A549 (cell line): ENCODE measurements at regions not wholly inside any gene's neighbourhood (a gene's known extent, or its start where the extent isn't known, plus 50 kb on each side); places are given as distances from the start of the nearest gene placed in this dataset.

Experiments
- ATAC-seq, 2 experiments: fragments of 200-7000 bp in 1 of 2; fragments of >200 bp in 1 of 2; cut with Nextera tagmentation in 1 of 2; cut with Tn5 transposase in 1 of 2; 3 replicates each; pipeline versions ENCODE4 v1.8.0 to v1.9.1; 2018 to 2020; ENCODE audit warnings: mild to moderate bottlenecking in 1 of 2, moderate library complexity in 1 of 2
- CTCF ChIA-PET: fragments of 300-600 bp; sonication (Branson Sonifier 250); formaldehyde crosslinking; extraction: SDS; loops from one replicate; lab custom pipeline; 2021; ENCODE audit warnings: antibody characterized with exemption, inconsistent platforms; lab: Yijun Ruan, JAX
- POLR2A ChIA-PET: fragments of 350-600 bp; formaldehyde crosslinking; extraction: SDS; loops from one replicate; lab custom pipeline; 2021; ENCODE audit warnings: antibody characterized with exemption, inconsistent platforms; lab: Yijun Ruan, JAX
- DNase-seq, 2 experiments: peaks; one replicate each; pipeline versions ENCODE4 v3.0.0 to v3.0.0-alpha.2; 2011 to 2016; ENCODE audit warnings: low read depth in 1 of 2, low spot score in 1 of 2
- FAIRE-seq: peaks from 2 replicates; lab custom pipeline; 2011; peaks lifted over from hg19 to GRCh38; lab: Jason Lieb, UNC
- H3K27ac ChIP-seq, 2 experiments: fragments of >200 bp; sonication (Bioruptor Twin); formaldehyde crosslinking; 3 replicates each; pipeline ENCODE4 v1.5.1; 2016 to 2017
- H3K4me1 ChIP-seq: fragments of >200 bp; sonication (Bioruptor Twin); formaldehyde crosslinking; 3 replicates; pipeline ENCODE4 v1.6.1; 2016
- H3K4me2 ChIP-seq: fragments of >200 bp; sonication (Bioruptor Twin); formaldehyde crosslinking; 3 replicates; pipeline ENCODE4 v1.6.1; 2016
- H3K4me3 ChIP-seq: fragments of >200 bp; sonication (Bioruptor Twin); formaldehyde crosslinking; 3 replicates; pipeline ENCODE4 v1.5.1; 2016
- H3K9me3 ChIP-seq: fragments of >200 bp; sonication (Bioruptor Twin); formaldehyde crosslinking; 3 replicates; pipeline ENCODE4 v1.6.1; 2016
- BHLHE40 ChIP-seq: IDR thresholded peaks from 2 replicates; pipeline ENCODE4 v1.6.1; 2012; ENCODE audit warnings: low read depth, low read length, inconsistent platforms
- CBX8 ChIP-seq: fragments of 200-600 bp; sonication (generic); IDR thresholded peaks from 2 replicates; pipeline ENCODE4 v1.6.1; 2016
- CEBPB ChIP-seq, 2 experiments: fragments of >200 bp in 1 of 2; sonication (Bioruptor Twin) in 1 of 2; formaldehyde crosslinking in 1 of 2; IDR thresholded peaks; 2 replicates each; pipeline ENCODE4 v1.6.1; 2012 to 2016
- CHD4 ChIP-seq: fragments of 200-600 bp; sonication (generic); IDR thresholded peaks from 2 replicates; pipeline ENCODE4 v1.6.1; 2016; ENCODE audit warnings: antibody characterized with exemption, mild to moderate bottlenecking, borderline replicate concordance
- E2F6 ChIP-seq: IDR thresholded peaks from 2 replicates; pipeline ENCODE4 v1.6.1; 2012; ENCODE audit warnings: low read depth, borderline replicate concordance
- EHF ChIP-seq: fragments of 250-450 bp; sonication (Bioruptor Pico); IDR thresholded peaks from 2 replicates; pipeline ENCODE4 v1.5.0; 2020; ENCODE audit warnings: mild to moderate bottlenecking
- EP300 ChIP-seq, 2 experiments: fragments of >200 bp; sonication (Bioruptor Twin); formaldehyde crosslinking; IDR thresholded peaks; 2 replicates in 1 of 2; 3 replicates in 1 of 2; pipeline ENCODE4 v1.6.1; 2016 to 2017
- FOSB ChIP-seq: fragments of 250-450 bp; sonication (Bioruptor Pico); IDR thresholded peaks from 2 replicates; pipeline ENCODE4 v1.5.0; 2020; ENCODE audit warnings: mild to moderate bottlenecking, moderate library complexity
- FOXS1 ChIP-seq: fragments of 250-450 bp; sonication (Bioruptor Pico); IDR thresholded peaks from 2 replicates; pipeline ENCODE4 v1.5.0; 2020; ENCODE audit warnings: mild to moderate bottlenecking, moderate library complexity
- GATA3 ChIP-seq: IDR thresholded peaks from 2 replicates; pipeline ENCODE4 v1.6.1; 2012; ENCODE audit warnings: borderline replicate concordance
- HDAC2 ChIP-seq: fragments of 200-600 bp; sonication (generic); IDR thresholded peaks from 2 replicates; pipeline ENCODE4 v1.6.1; 2016
- HOXB13 ChIP-seq: fragments of 250-450 bp; sonication (Bioruptor Pico); IDR thresholded peaks from 2 replicates; pipeline ENCODE4 v1.5.0; 2020; ENCODE audit warnings: low read depth, mild to moderate bottlenecking, moderate library complexity
- JUN ChIP-seq, 2 experiments: fragments of >200 bp; sonication (Bioruptor Twin); formaldehyde crosslinking; IDR thresholded peaks; 2 replicates in 1 of 2; 3 replicates in 1 of 2; pipeline ENCODE4 v1.6.1; 2016 to 2017
- KDM1A ChIP-seq: fragments of 200-600 bp; sonication (generic); IDR thresholded peaks from 2 replicates; pipeline ENCODE4 v1.6.1; 2016; ENCODE audit warnings: low read depth, mild to moderate bottlenecking
- KDM5A ChIP-seq: fragments of 200-600 bp; sonication (generic); IDR thresholded peaks from 2 replicates; pipeline ENCODE4 v1.6.1; 2016; ENCODE audit warnings: antibody characterized with exemption, mild to moderate bottlenecking
- NPAS2 ChIP-seq: fragments of 250-450 bp; sonication (Bioruptor Pico); IDR thresholded peaks from 2 replicates; pipeline ENCODE4 v1.8.0; 2022; ENCODE audit warnings: mild to moderate bottlenecking, moderate library complexity, borderline replicate concordance
- NR3C1 ChIP-seq: fragments of >200 bp; sonication (Bioruptor Twin); formaldehyde crosslinking; IDR thresholded peaks from 3 replicates; pipeline ENCODE4 v1.6.1; 2017
- PBX3 ChIP-seq: IDR thresholded peaks from 2 replicates; pipeline ENCODE4 v1.6.1; 2012
- PHF8 ChIP-seq: fragments of 200-600 bp; sonication (generic); IDR thresholded peaks from 2 replicates; pipeline ENCODE4 v1.6.1; 2016; ENCODE audit warnings: low read depth, mild to moderate bottlenecking, antibody characterized with exemption, moderate library complexity, borderline replicate concordance
- POLR2A ChIP-seq: IDR thresholded peaks from 2 replicates; pipeline ENCODE4 v1.6.1; 2012; ENCODE audit warnings: mild to moderate bottlenecking, low read length
- REST ChIP-seq: fragments of 200-600 bp; sonication (generic); IDR thresholded peaks from 2 replicates; pipeline ENCODE4 v1.6.1; 2016; ENCODE audit warnings: antibody characterized with exemption, mild to moderate bottlenecking, moderate library complexity
- RNF2 ChIP-seq: fragments of 200-600 bp; sonication (generic); IDR thresholded peaks from 2 replicates; pipeline ENCODE4 v1.6.1; 2016; ENCODE audit warnings: low read depth, mild to moderate bottlenecking, antibody characterized with exemption, moderate library complexity, borderline replicate concordance
- SREBF2 ChIP-seq: fragments of 450-650 bp; IDR thresholded peaks from 2 replicates; pipeline ENCODE4 v1.6.1; 2014; ENCODE audit warnings: mild to moderate bottlenecking, moderate library complexity
- TFCP2L1 ChIP-seq: fragments of 250-450 bp; sonication (Bioruptor Pico); IDR thresholded peaks from 2 replicates; pipeline ENCODE4 v1.5.0; 2021; ENCODE audit warnings: mild to moderate bottlenecking
- TP53 ChIP-seq: fragments of 250-450 bp; sonication (Bioruptor Pico); IDR thresholded peaks from 2 replicates; pipeline ENCODE4 v1.5.0; 2021; ENCODE audit warnings: mild to moderate bottlenecking, moderate library complexity
- ZSCAN20 ChIP-seq: fragments of 250-450 bp; sonication (Bioruptor Pico); IDR thresholded peaks from 2 replicates; pipeline ENCODE4 v1.8.0; 2022; ENCODE audit warnings: mild to moderate bottlenecking, moderate library complexity
- WGBS: methylation state at CpG from one replicate; pipeline ENCODE4 v1.1.6; 2017; ENCODE audit errors: missing lambda C conversion rate; 5-methylcytosine and 5-hydroxymethylcytosine counted together
- TF ChIP-seq, protein P1 (sequence below): fragments of >200 bp; sonication (Bioruptor Twin); formaldehyde crosslinking; IDR thresholded peaks from 3 replicates; pipeline ENCODE4 v1.5.1; 2016
- TF ChIP-seq, protein P2 (sequence below): fragments of 250-450 bp; sonication (Bioruptor Pico); IDR thresholded peaks from 2 replicates; pipeline ENCODE4 v1.5.0; 2021; ENCODE audit warnings: mild to moderate bottlenecking, moderate library complexity, borderline replicate concordance
- TF ChIP-seq, protein P3 (sequence below): fragments of >200 bp; sonication (Bioruptor Twin); formaldehyde crosslinking; IDR thresholded peaks from 3 replicates; pipeline ENCODE4 v1.6.1; 2016

GRCh38 chr5:74491586-74491985 is 148.9 kb downstream of the ENC1 start:
- no peak for FAIRE-seq
- no peaks in the 10 kb centered on the region for H3K9me3 ChIP-seq
- no peak overlapping the region for H3K4me3 ChIP-seq
- ATAC-seq: no peak
- H3K27ac ChIP-seq: no peak overlapping the region
- TF ChIP-seq HOXB13 (CRISPR knock-in tag): no peak
- TF ChIP-seq SREBF2: no peak
- TF ChIP-seq NR3C1: no peak
- TF ChIP-seq, protein P1, sequence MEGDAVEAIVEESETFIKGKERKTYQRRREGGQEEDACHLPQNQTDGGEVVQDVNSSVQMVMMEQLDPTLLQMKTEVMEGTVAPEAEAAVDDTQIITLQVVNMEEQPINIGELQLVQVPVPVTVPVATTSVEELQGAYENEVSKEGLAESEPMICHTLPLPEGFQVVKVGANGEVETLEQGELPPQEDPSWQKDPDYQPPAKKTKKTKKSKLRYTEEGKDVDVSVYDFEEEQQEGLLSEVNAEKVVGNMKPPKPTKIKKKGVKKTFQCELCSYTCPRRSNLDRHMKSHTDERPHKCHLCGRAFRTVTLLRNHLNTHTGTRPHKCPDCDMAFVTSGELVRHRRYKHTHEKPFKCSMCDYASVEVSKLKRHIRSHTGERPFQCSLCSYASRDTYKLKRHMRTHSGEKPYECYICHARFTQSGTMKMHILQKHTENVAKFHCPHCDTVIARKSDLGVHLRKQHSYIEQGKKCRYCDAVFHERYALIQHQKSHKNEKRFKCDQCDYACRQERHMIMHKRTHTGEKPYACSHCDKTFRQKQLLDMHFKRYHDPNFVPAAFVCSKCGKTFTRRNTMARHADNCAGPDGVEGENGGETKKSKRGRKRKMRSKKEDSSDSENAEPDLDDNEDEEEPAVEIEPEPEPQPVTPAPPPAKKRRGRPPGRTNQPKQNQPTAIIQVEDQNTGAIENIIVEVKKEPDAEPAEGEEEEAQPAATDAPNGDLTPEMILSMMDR: no peak
- no peak for TF ChIP-seq KDM1A
- TF ChIP-seq PHF8: no peak
- TF ChIP-seq JUN (IDR thresholded peaks at IDR 0.05): no peak
- TF ChIP-seq KDM5A: no peak
- no peak for TF ChIP-seq FOSB (CRISPR knock-in tag)
- no peak for TF ChIP-seq CHD4
- no peak for TF ChIP-seq TP53 (CRISPR knock-in tag)
- TF ChIP-seq RNF2: no peak
- TF ChIP-seq BHLHE40: no peak
- no peak for TF ChIP-seq ZSCAN20 (CRISPR knock-in tag)
- no peak for TF ChIP-seq EHF (CRISPR knock-in tag)
- TF ChIP-seq, protein P2, sequence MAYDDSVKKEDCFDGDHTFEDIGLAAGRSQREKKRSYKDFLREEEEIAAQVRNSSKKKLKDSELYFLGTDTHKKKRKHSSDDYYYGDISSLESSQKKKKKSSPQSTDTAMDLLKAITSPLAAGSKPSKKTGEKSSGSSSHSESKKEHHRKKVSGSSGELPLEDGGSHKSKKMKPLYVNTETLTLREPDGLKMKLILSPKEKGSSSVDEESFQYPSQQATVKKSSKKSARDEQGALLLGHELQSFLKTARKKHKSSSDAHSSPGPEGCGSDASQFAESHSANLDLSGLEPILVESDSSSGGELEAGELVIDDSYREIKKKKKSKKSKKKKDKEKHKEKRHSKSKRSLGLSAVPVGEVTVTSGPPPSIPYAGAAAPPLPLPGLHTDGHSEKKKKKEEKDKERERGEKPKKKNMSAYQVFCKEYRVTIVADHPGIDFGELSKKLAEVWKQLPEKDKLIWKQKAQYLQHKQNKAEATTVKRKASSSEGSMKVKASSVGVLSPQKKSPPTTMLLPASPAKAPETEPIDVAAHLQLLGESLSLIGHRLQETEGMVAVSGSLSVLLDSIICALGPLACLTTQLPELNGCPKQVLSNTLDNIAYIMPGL (CRISPR knock-in tag): no peak
- no peak for TF ChIP-seq GATA3
- TF ChIP-seq REST: no peak
- TF ChIP-seq NPAS2: no peak
- no peak overlapping the region for H3K4me2 ChIP-seq
- ChIA-PET CTCF (no interaction called here), POLR2A (no interaction called here)
- no peaks in the 10 kb centered on the region for H3K4me1 ChIP-seq
- DNase-seq: no peak

DNA sequence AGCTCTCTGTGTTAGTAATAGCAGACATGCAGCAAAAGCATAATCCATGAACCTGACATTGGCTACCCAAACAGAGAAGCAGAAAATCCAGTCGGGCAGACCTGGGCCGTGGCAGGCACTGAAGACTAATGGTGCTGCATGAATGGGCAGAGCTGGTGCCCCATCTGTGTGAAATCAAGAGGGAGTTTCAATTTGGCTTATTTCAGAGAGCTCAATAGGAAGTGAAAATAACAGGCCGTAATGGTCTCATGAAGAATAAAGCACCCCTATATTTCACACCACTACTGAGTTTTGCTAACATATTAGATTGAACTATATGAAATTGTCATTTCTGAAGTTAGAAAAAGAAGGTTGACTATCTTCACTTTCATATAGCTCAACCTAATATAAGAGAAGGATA is 149.7 kb downstream of the ENC1 start:
- ChIA-PET POLR2A (no interaction called here), CTCF (interaction anchor here (0.7 kb wide), 1 partner anchor 172 kb away, joined by 3 read pairs; no protein-coding TSS in a partner anchor)
- WGBS: 76% methylated on average over 3 of the region's 3 CpGs
- FAIRE-seq: no peak
- no peaks in the 10 kb centered on the region for H3K4me1 ChIP-seq
- H3K4me3 ChIP-seq: no peak overlapping the region
- ATAC-seq: no peak
- no peak for DNase-seq
- no peaks in the 10 kb centered on the region for H3K9me3 ChIP-seq
- no peak overlapping the region for H3K27ac ChIP-seq
- TF ChIP-seq HOXB13 (CRISPR knock-in tag) (no peak), CEBPB (IDR thresholded peaks at IDR 0.05) (no peak), HDAC2 (no peak), E2F6 (no peak), CBX8 (no peak), RNF2 (no peak), KDM5A (no peak), TFCP2L1 (CRISPR knock-in tag) (no peak), PBX3 (no peak), EP300 (IDR thresholded peaks at IDR 0.05) (no peak), FOXS1 (CRISPR knock-in tag) (no peak), POLR2A (no peak)
- TF ChIP-seq, protein P3, sequence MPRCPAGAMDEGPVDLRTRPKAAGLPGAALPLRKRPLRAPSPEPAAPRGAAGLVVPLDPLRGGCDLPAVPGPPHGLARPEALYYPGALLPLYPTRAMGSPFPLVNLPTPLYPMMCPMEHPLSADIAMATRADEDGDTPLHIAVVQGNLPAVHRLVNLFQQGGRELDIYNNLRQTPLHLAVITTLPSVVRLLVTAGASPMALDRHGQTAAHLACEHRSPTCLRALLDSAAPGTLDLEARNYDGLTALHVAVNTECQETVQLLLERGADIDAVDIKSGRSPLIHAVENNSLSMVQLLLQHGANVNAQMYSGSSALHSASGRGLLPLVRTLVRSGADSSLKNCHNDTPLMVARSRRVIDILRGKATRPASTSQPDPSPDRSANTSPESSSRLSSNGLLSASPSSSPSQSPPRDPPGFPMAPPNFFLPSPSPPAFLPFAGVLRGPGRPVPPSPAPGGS: no peak
- H3K4me2 ChIP-seq: no peak overlapping the region
